Mesothelial cell of epicardium (in vitro differentiated cells): ENCODE measurements at regions not wholly inside any gene's neighbourhood (a gene's known extent, or its start where the extent isn't known, plus 50 kb on each side); places are given as distances from the start of the nearest gene placed in this dataset.
A peak's percentile ranks its signal among the peaks of the same experiment; 100 is the strongest.

Experiments
- DNase-seq, 2 experiments: peaks; one replicate each; pipeline ENCODE4 v3.0.0; 2021; ENCODE audit warnings: low spot score in 2 of 2; ENCODE audit not compliant: unreplicated experiment in 2 of 2
- H3K27ac Mint-ChIP-seq: 2 replicates; pipeline ENCODE4 v1.8.0; 2021; ENCODE audit warnings: mixed read lengths
- H3K27me3 Mint-ChIP-seq: 2 replicates; pipeline ENCODE4 v1.8.0; 2021; ENCODE audit warnings: low read depth, mixed read lengths
- H3K36me3 Mint-ChIP-seq: 2 replicates; pipeline ENCODE4 v1.8.0; 2021; ENCODE audit warnings: mixed read lengths
- H3K4me1 Mint-ChIP-seq: 2 replicates; pipeline ENCODE4 v1.8.0; 2021; ENCODE audit warnings: mixed read lengths
- H3K4me3 Mint-ChIP-seq: 2 replicates; pipeline ENCODE4 v1.8.0; 2021; ENCODE audit warnings: mild to moderate bottlenecking, moderate library complexity, mixed read lengths
- H3K9me3 Mint-ChIP-seq: 2 replicates; pipeline ENCODE4 v1.8.0; 2021; ENCODE audit warnings: mixed read lengths
- CTCF ChIP-seq: fragments of 200-600 bp; sonication (generic); IDR thresholded peaks from one replicate; pipeline ENCODE4 v1.5.0; 2021; ENCODE audit warnings: antibody characterized with exemption; ENCODE audit not compliant: unreplicated experiment

- H3K9me3 Mint-ChIP-seq: no peaks in the 10 kb centered on the region
- H3K4me1 Mint-ChIP-seq: no peaks in the 10 kb centered on the region
- no peak overlapping the region for H3K4me3 Mint-ChIP-seq
- peak in 1 of 2 experiments; percentile 20 for DNase-seq
- no peak overlapping the region for H3K27ac Mint-ChIP-seq
- peaks cover 28% of the 10 kb centered on the region for H3K27me3 Mint-ChIP-seq
- H3K36me3 Mint-ChIP-seq: no peaks in the 10 kb centered on the region
- no peak for TF ChIP-seq CTCF
Measured at GRCh38 chr14:94673781-94674231, 61.6 kb downstream of the SERPINA3 start.
